Pancreas (tissue), 10 donors: ENCODE measurements at regions not wholly inside any gene's neighbourhood (a gene's known extent, or its start where the extent isn't known, plus 50 kb on each side); places are given as distances from the start of the nearest gene placed in this dataset.

Experiments
- ATAC-seq, 4 donors: fragments of 200-7000 bp; cut with Tn5 transposase; one replicate each; pipeline versions ENCODE4 v1.8.0 to v1.9.1; 2020; ENCODE audit warnings: mild to moderate bottlenecking in 4 of 4, moderate library complexity in 4 of 4
- DNase-seq, 6 donors: peaks; one replicate each; pipeline ENCODE4 v3.0.0-alpha.2; 2020
- FAIRE-seq: peaks from 2 replicates; lab custom pipeline; 2012; peaks lifted over from hg19 to GRCh38; lab: Jason Lieb, UNC
- H3K27ac ChIP-seq, 4 donors: fragments of 200-600 bp; sonication (generic); 1 replicate in 3 of 4; 2 replicates in 1 of 4; pipeline versions ENCODE4 v1.5.0 to v1.8.0; 2020
- H3K27me3 ChIP-seq, 4 donors: fragments of 200-600 bp; one replicate each; pipeline ENCODE4 v1.8.0; 2021
- H3K36me3 ChIP-seq, 3 donors: fragments of 200-600 bp; sonication (generic) in 1 of 3; one replicate each; pipeline versions ENCODE4 v1.5.0 to v1.8.0; 2020 to 2021
- H3K4me1 ChIP-seq, 3 donors: fragments of 200-600 bp; one replicate each; pipeline ENCODE4 v1.8.0; 2021
- H3K4me3 ChIP-seq, 4 donors: fragments of 200-600 bp; sonication (generic) in 2 of 4; one replicate each; pipeline versions ENCODE4 v1.5.0 to v1.8.0; 2020 to 2021
- H3K9me3 ChIP-seq, 4 donors: fragments of 200-600 bp; one replicate each; pipeline ENCODE4 v1.8.0; 2021
- CTCF ChIP-seq, 4 donors: fragments of 200-600 bp; sonication (generic) in 3 of 4; IDR thresholded peaks; one replicate each; pipeline versions ENCODE4 v1.5.0 to v1.8.0; 2021; ENCODE audit warnings: antibody characterized with exemption in 4 of 4
- WGBS, 2 donors: extraction: QIAGEN DNeasy Blood & Tissue Kit; methylation state at CpG; one replicate each; pipeline ENCODE4 v1.1.7; 2013; 5-methylcytosine and 5-hydroxymethylcytosine counted together
- intact Hi-C, 3 donors: fragments of 100-400 bp; cut with DNase I; formaldehyde crosslinking; loops; one replicate each; pipeline versions ENCODE4 v1.11.1 to v1.14.2; 2022
- donor health status: healthy with polysubstance abuse.
- donor health status: DM: no; HTN: no; CAD: no; lungs with moderate emphysema.
- donor health status: DM: no; HTN: no; CAD: no.
- donor health status: control.
- donor health status: control.
- donor health status: Bipolar disorder and iron deficiency.
- donor health status: DM: yes; HTN: yes; CAD: no.
- donor health status: DM: no; HTN: no; CAD: no.
- donor health status: DM: no; HTN: no; CAD: no.
- donor health status: DM: yes; HTN: yes; CAD: no.

DNA sequence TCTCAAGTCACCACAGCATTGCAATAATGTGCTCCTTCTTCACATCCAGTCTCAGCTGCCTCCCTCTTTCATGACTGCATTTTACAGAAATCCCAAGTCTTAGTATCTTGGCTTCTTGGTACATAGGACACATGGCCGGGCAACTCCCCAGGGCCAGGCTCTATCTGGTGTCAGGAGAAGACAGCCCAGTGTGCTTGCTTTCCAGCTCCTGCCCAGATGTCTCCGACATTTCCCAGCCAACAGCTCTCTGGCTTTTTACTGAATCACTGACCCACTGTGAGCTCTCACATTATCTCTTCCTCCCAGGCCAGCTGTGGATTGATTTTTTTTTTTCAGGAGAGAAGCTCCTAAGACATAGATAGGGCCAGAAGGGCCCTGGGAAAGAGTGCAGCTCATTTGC lies 346.0 kb upstream of the C11orf87 start:
- Histone ChIP-seq H3K4me3 (no peak overlapping the region), H3K36me3 (no peaks in the 10 kb centered on the region), H3K4me1 (no peaks in the 10 kb centered on the region), H3K27ac (no peak overlapping the region), H3K9me3 (no peaks in the 10 kb centered on the region), H3K27me3 (no peaks in the 10 kb centered on the region)
- WGBS, 2 donors: 65 to 68% methylated on average over 2 of the region's 2 CpGs
- no peak for DNase-seq
- TF ChIP-seq CTCF (IDR thresholded peaks at IDR 0.05): no peak
- no peak for FAIRE-seq
- intact Hi-C loops: no loop called here
- no peak for ATAC-seq

DNA sequence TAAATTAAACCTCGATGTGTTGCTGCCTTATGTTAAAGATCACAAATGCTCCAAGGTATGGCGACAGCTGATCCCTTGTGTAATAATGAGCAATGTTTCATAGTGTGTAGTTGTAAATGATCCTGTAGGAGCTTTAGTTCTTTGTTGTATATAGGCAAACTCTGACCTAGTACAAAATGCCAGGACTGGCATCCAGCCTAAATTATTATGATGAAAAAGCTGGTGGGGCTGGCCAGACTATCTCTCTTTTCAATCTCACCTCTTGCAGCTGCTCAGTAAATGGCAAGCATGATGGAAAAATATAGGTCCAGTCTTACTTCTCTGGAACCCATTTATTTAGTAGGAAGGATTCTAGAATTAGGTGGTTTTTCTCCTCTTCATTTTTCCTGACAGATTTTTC lies 345.1 kb upstream of the C11orf87 start:
- Histone ChIP-seq H3K9me3 (no peaks in the 10 kb centered on the region), H3K36me3 (no peaks in the 10 kb centered on the region), H3K27ac (no peak overlapping the region), H3K4me1 (no peaks in the 10 kb centered on the region), H3K4me3 (no peak overlapping the region), H3K27me3 (no peaks in the 10 kb centered on the region)
- WGBS, 2 donors: 52% methylated on average over 2 of the region's 2 CpGs
- DNase-seq (no peak), FAIRE-seq (no peak), ATAC-seq (no peak)
- intact Hi-C loops: no loop called here
- TF ChIP-seq CTCF (IDR thresholded peaks at IDR 0.05): no peak

DNA sequence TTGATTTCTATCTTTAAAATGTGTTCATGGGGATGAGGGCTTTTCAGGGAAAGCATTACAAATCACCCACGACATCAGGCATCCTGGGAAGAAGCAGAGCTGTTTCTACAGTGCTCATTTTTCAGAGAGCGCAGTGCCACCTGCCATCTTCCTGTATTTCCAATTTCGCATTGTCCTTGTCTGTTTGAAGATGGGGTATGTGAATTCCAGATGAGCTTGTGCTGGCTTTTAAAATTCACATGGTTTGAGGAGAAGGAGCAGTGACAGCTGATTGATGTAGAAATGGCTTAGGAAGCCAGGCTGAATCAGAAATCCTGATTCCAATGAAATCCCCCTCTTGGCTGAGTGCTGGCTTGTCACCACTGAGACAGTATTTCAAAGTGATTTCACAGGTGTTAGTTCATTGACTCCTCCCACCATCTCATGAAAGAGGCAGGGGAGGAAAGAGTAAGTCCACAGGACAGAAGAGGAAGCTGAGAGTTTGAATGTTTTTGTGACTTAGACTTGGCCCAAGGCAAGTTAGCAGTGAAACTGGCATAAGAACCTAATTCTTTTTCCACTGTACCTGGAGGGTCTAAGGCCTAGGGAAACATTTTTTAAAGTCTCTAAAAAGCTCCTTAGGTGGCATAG lies 344.6 kb upstream of the C11orf87 start:
- Histone ChIP-seq H3K27ac (no peak overlapping the region), H3K9me3 (no peaks in the 10 kb centered on the region), H3K36me3 (no peaks in the 10 kb centered on the region), H3K4me3 (no peak overlapping the region), H3K27me3 (no peaks in the 10 kb centered on the region), H3K4me1 (no peaks in the 10 kb centered on the region)
- 65 to 74% methylated on average over 3 of the region's 3 CpGs for WGBS, 2 donors
- TF ChIP-seq CTCF (IDR thresholded peaks at IDR 0.05): no peak
- no peak for DNase-seq
- FAIRE-seq: no peak
- ATAC-seq: no peak
- intact Hi-C loops: no loop called here

DNA sequence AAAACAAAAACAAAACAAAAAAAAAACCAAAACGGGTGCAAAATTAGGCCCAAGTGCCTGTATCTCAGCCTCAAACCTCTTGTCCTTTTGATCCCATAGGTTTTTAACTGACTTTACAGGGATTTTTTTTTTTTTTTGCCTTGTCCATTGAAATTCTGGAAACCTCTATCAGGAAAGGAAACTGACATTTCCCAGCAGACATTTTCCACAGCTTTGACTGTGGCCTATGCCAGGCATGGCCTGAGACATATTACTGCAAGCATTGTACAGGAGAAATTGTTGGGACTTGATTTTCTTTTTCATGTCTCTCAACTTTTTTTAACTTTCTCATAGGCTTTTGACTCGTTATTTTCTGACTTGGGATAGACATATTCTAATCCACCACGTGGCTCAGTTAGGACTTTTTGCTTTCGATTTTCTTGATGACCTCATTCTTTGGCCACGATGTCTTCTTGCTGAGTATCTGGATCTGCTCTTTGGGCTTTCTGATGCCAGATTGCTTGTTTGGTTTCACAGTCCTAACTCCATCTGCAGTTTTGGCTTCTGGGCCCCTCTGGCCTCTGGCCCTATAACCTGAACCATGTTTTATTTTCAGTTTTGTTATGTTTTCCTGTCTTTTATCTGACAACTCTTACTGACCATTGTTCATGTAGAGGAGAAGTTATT lies 336.1 kb upstream of the C11orf87 start:
- 51 to 52% methylated on average over 5 of the region's 5 CpGs for WGBS, 2 donors
- ATAC-seq (no peak), DNase-seq (no peak), FAIRE-seq (no peak)
- H3K27ac ChIP-seq: no peak overlapping the region
- TF ChIP-seq CTCF (IDR thresholded peaks at IDR 0.05): no peak
- no peaks in the 10 kb centered on the region for H3K36me3 ChIP-seq
- H3K27me3 ChIP-seq: no peaks in the 10 kb centered on the region
- no peaks in the 10 kb centered on the region for H3K4me1 ChIP-seq
- intact Hi-C loops: no loop called here
- no peaks in the 10 kb centered on the region for H3K9me3 ChIP-seq
- H3K4me3 ChIP-seq: no peak overlapping the region

DNA sequence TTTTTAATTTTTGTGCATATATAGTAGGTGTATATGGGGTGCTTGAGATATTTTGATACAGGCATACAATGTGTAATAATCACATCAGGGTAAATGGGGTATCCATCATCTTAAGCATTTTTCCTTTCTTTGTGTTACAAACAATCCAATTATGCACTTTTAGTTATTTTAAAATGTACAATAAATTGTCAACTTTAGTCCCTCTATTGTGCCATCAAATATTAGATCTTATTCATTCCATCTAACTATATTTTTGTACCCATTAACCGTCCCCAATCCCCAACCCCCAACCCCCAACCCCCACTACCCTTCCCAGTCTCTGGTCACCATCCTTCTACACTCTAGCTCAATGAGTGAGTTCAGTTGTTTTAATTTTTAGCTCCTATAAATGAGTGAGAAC lies 335.1 kb upstream of the C11orf87 start:
- no peak overlapping the region for H3K27ac ChIP-seq
- no peaks in the 10 kb centered on the region for H3K36me3 ChIP-seq
- H3K4me1 ChIP-seq: no peaks in the 10 kb centered on the region
- intact Hi-C loops: no loop called here
- no peak overlapping the region for H3K4me3 ChIP-seq
- ATAC-seq (no peak), DNase-seq (no peak), FAIRE-seq (no peak)
- H3K27me3 ChIP-seq: no peaks in the 10 kb centered on the region
- H3K9me3 ChIP-seq: no peaks in the 10 kb centered on the region
- no peak for TF ChIP-seq CTCF (IDR thresholded peaks at IDR 0.05)
- 45 to 51% methylated on average over 1 of the region's 1 CpG for WGBS, 2 donors
